Endothelial cell of umbilical vein (primary cell): ENCODE measurements at regions not wholly inside any gene's neighbourhood (a gene's known extent, or its start where the extent isn't known, plus 50 kb on each side); places are given as distances from the start of the nearest gene placed in this dataset.
"Not testable (repeated sequence)": the region's sequence is repeated elsewhere in the genome, so short reads cannot be mapped to it uniquely, and the experiment has no call there.

Experiments
- BruUV-seq: library from RNA; stranded (reverse); fragments of 400-500 nt; replicated peaks from 2 replicates; lab custom pipeline; 2021; lab: Mats Ljungman, UMichigan
- CTCF ChIA-PET: fragments of 300-600, 350-600 bp; sonication (Branson Sonifier 250); formaldehyde crosslinking; loops from one replicate; lab custom pipeline; 2021; ENCODE audit warnings: antibody characterized with exemption, inconsistent platforms; lab: Charles Lee
- POLR2A ChIA-PET: fragments of 300-600, 350-600 bp; sonication (Branson Sonifier 250); formaldehyde crosslinking; loops from one replicate; lab custom pipeline; 2021; ENCODE audit warnings: antibody characterized with exemption, inconsistent platforms; lab: Charles Lee
- DNase-seq: peaks from one replicate; pipeline ENCODE4 v3.0.0-alpha.2; 2011; ENCODE audit warnings: low read depth, low spot score
- FAIRE-seq: peaks from 2 replicates; lab custom pipeline; 2011; peaks lifted over from hg19 to GRCh38; lab: Jason Lieb, UNC
- H2AFZ ChIP-seq: 2 replicates; pipeline ENCODE4 v1.6.0; 2012; ENCODE audit warnings: low read depth, low read length, control low read depth, inconsistent platforms
- H3K27ac ChIP-seq: 2 replicates; pipeline ENCODE4 v1.5.1; 2011; ENCODE audit warnings: low read depth, mild to moderate bottlenecking, control low read depth, low read length, moderate library complexity; ENCODE audit not compliant: insufficient read depth
- H3K27me3 ChIP-seq, 2 experiments: 2 replicates each; pipeline versions ENCODE4 v1.6.0 to v1.6.1; 2011; ENCODE audit warnings: low read length in 2 of 2, mixed read lengths in 1 of 2; ENCODE audit not compliant: control insufficient read depth in 2 of 2, insufficient read depth in 2 of 2
- H3K36me3 ChIP-seq, 2 experiments: 2 replicates in 1 of 2; 3 replicates in 1 of 2; pipeline ENCODE4 v1.5.1; 2011; ENCODE audit warnings: low read length in 2 of 2, mild to moderate bottlenecking in 1 of 2, moderate library complexity in 1 of 2; ENCODE audit not compliant: control insufficient read depth in 2 of 2, insufficient read depth in 2 of 2; ENCODE audit errors: extremely low read depth in 1 of 2
- H3K4me1 ChIP-seq: 3 replicates; pipeline ENCODE4 v1.5.1; 2011; ENCODE audit warnings: mild to moderate bottlenecking, low read length; ENCODE audit not compliant: control insufficient read depth, insufficient read depth; ENCODE audit errors: extremely low read depth
- H3K4me2 ChIP-seq: 2 replicates; pipeline ENCODE4 v1.6.1; 2011; ENCODE audit warnings: low read length, control low read depth, mixed read lengths; ENCODE audit not compliant: insufficient read depth
- H3K4me3 ChIP-seq, 3 experiments: fragments of 200-600 bp in 1 of 3; sonication (generic), shearing (Covaris generic) in 1 of 3; replicated peaks in 1 of 3; 2 replicates each; pipeline ENCODE4 v1.5.1; 2011 to 2016; ENCODE audit warnings: control low read depth in 3 of 3, low read length in 3 of 3, mild to moderate bottlenecking in 2 of 3, inconsistent platforms in 1 of 3, low read depth in 1 of 3, moderate library complexity in 1 of 3; ENCODE audit not compliant: insufficient read depth in 1 of 3
- H3K79me2 ChIP-seq: 2 replicates; pipeline ENCODE4 v1.6.0; 2012; ENCODE audit warnings: low read length, inconsistent platforms; ENCODE audit not compliant: control insufficient read depth, insufficient read depth
- H3K9ac ChIP-seq: replicated peaks from 2 replicates; pipeline ENCODE3; 2011; ENCODE audit warnings: low read length, control low read depth; ENCODE audit not compliant: insufficient read depth; ENCODE audit errors: extremely low read depth
- H3K9me1 ChIP-seq: replicated peaks from 3 replicates; pipeline ENCODE4 v1.6.0; 2011; ENCODE audit warnings: mild to moderate bottlenecking, low read length; ENCODE audit not compliant: control insufficient read depth, insufficient read depth; ENCODE audit errors: extremely low read depth
- H3K9me3 ChIP-seq: replicated peaks from 2 replicates; pipeline ENCODE4 v1.5.1; 2012; ENCODE audit warnings: low read length, inconsistent platforms; ENCODE audit not compliant: control insufficient read depth, insufficient read depth
- H4K20me1 ChIP-seq: replicated peaks from 2 replicates; pipeline ENCODE3; 2011; ENCODE audit warnings: mild to moderate bottlenecking, low read length; ENCODE audit not compliant: control insufficient read depth, insufficient read depth; ENCODE audit errors: extremely low read depth
- EZH2 ChIP-seq: IDR thresholded peaks from 2 replicates; pipeline ENCODE4 v1.6.1; 2012; ENCODE audit warnings: borderline replicate concordance, low read depth, mild to moderate bottlenecking, moderate library complexity, low read length, inconsistent platforms; ENCODE audit not compliant: severe bottlenecking
- FOS ChIP-seq: IDR thresholded peaks from 2 replicates; pipeline ENCODE4 v1.6.1; 2011; ENCODE audit warnings: mild to moderate bottlenecking, low read length, moderate library complexity, borderline replicate concordance; ENCODE audit not compliant: insufficient read depth
- GATA2 ChIP-seq: IDR thresholded peaks from 2 replicates; pipeline ENCODE4 v1.7.0; 2011; ENCODE audit warnings: low read depth, mild to moderate bottlenecking, moderate library complexity, mixed read lengths, low read length; ENCODE audit not compliant: insufficient read length, insufficient read depth
- JUN ChIP-seq: IDR thresholded peaks from 2 replicates; pipeline ENCODE4 v1.6.1; 2011; ENCODE audit warnings: borderline replicate concordance, low read depth; ENCODE audit not compliant: insufficient read length, insufficient read depth
- POLR2A ChIP-seq: IDR thresholded peaks from 2 replicates; pipeline ENCODE4 v1.6.1; 2012; ENCODE audit warnings: low read depth, mild to moderate bottlenecking, control low read depth, low read length
- POLR2AphosphoS5 ChIP-seq: IDR thresholded peaks from 2 replicates; pipeline ENCODE4 v1.6.1; 2012; ENCODE audit warnings: low read depth, mild to moderate bottlenecking, control low read depth, low read length, moderate library complexity; ENCODE audit not compliant: insufficient read depth
- dilution Hi-C: fragments of 300-500 bp; cut with MboI; formaldehyde crosslinking; loops from one replicate; pipeline ENCODE4 v1.15.0; 2019; ENCODE audit warnings: low sequenced_read_pairs; ENCODE audit not compliant: extremely low pct_ligation_motif_present
- intact Hi-C: fragments of 100-400 bp; cut with micrococcal nuclease; formaldehyde crosslinking; loops from one replicate; pipeline ENCODE4 v1.10.0; 2022
- TF ChIP-seq, protein P1 (sequence below), 2 donors: IDR thresholded peaks; 1 replicate in 1 of 2; 2 replicates in 1 of 2; pipeline ENCODE4 v1.5.1; 2011; ENCODE audit warnings: low read length in 2 of 2, mild to moderate bottlenecking in 2 of 2, moderate library complexity in 2 of 2, control low read depth in 1 of 2, inconsistent platforms in 1 of 2, low read depth in 1 of 2; ENCODE audit not compliant: insufficient read depth in 1 of 2; ENCODE audit errors: extremely low read depth in 1 of 2
- TF ChIP-seq, protein P2 (sequence below): IDR thresholded peaks from 2 replicates; pipeline ENCODE4 v1.6.1; 2011; ENCODE audit not compliant: insufficient read depth, insufficient read length

DNA sequence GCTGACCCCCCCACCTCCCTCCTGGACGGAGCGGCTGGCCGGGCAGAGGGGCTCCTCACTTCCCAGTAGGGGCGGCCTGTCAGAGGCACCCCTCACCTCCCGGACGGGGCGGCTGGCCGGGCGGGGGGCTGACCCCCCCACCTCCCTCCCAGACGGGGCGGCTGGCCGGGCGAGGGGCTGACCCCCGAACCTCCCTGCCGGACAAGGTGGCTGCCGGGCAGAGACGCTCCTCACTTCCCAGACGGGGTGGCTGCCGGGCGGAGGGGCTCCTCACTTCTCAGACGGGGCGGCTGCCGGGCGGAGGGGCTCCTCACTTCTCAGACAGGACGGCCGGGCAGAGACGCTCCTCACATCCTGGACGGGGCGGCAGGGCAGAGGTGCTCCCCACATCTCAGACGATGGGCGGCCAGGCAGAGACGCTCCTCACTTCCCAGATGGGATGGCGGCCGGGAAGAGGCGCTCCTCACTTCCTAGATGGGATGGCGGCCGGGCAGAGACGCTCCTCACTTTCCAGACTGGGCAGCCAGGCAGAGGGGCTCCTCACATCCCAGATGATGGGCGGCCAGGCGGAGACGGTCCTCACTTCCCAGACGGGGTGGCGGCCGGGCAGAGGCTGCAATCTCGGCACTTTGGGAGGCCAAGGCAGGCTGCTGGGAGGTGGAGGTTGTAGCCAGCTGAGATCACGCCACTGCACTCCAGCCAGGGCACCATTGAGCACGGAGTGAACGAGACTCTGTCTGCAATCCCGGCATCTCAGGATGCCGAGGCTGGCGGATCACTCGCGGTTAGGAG, 66.2 kb upstream of the PAPPA2 start:
- H3K27me3 ChIP-seq, H3K79me2 ChIP-seq, H3K4me1 ChIP-seq, H3K9ac ChIP-seq, POLR2A ChIA-PET, H3K9me3 ChIP-seq, FAIRE-seq, H3K27ac ChIP-seq, H3K4me3 ChIP-seq, BruUV-seq, intact Hi-C loops, H3K4me2 ChIP-seq, CTCF ChIA-PET, H3K9me1 ChIP-seq, DNase-seq, dilution Hi-C loops, H4K20me1 ChIP-seq, H2AFZ ChIP-seq, H3K36me3 ChIP-seq: not testable (repeated sequence)

DNA sequence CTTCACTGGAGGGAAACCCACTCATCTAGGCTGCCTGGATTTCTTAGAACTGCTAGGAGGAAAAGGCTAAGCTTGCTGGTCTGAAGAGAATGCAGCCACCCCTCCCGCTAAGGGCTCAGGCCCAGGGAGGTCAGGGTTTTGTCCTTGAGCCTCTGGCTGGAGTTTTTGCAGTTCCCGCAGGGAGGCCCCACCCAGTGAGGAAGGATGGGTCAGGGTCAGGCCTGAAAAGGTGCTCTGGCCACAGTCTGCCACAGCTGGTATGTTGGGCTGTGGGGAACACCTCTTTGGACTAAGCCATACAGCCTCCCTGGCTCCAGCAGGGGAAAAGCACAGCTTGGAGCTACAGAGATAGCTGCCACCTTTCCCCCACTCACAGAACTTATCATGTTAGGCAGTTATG, 71.4 kb upstream of the PAPPA2 start:
- no peak for FAIRE-seq
- dilution Hi-C loops = no loop called here
- Histone ChIP-seq H3K36me3 (no peaks in the 10 kb centered on the region), H3K9ac (no peak overlapping the region), H2AFZ (no peak overlapping the region), H3K27ac (no peak overlapping the region), H3K27me3 (no peaks in the 10 kb centered on the region), H3K4me1 (no peaks in the 10 kb centered on the region), H3K9me3 (no peaks in the 10 kb centered on the region), H4K20me1 (no peaks in the 10 kb centered on the region), H3K79me2 (no peaks in the 10 kb centered on the region), H3K4me3 (no peak overlapping the region), H3K4me2 (no peak overlapping the region), H3K9me1 (no peaks in the 10 kb centered on the region)
- ChIA-PET CTCF (no interaction called here), POLR2A (no interaction called here)
- intact Hi-C loops = no loop called here
- DNase-seq = no peak
- TF ChIP-seq JUN (no peak), GATA2 (no peak), POLR2AphosphoS5 (no peak), FOS (no peak), POLR2A (no peak), EZH2 (no peak)
- TF ChIP-seq, protein P1, sequence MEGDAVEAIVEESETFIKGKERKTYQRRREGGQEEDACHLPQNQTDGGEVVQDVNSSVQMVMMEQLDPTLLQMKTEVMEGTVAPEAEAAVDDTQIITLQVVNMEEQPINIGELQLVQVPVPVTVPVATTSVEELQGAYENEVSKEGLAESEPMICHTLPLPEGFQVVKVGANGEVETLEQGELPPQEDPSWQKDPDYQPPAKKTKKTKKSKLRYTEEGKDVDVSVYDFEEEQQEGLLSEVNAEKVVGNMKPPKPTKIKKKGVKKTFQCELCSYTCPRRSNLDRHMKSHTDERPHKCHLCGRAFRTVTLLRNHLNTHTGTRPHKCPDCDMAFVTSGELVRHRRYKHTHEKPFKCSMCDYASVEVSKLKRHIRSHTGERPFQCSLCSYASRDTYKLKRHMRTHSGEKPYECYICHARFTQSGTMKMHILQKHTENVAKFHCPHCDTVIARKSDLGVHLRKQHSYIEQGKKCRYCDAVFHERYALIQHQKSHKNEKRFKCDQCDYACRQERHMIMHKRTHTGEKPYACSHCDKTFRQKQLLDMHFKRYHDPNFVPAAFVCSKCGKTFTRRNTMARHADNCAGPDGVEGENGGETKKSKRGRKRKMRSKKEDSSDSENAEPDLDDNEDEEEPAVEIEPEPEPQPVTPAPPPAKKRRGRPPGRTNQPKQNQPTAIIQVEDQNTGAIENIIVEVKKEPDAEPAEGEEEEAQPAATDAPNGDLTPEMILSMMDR (IDR thresholded peaks at IDR 0.05; ENCODE audit: extremely low read depth in 1 of 2, insufficient read depth in 1 of 2, low read depth in 1 of 2, low read length in 2 of 2) = no peak
- TF ChIP-seq, protein P2, sequence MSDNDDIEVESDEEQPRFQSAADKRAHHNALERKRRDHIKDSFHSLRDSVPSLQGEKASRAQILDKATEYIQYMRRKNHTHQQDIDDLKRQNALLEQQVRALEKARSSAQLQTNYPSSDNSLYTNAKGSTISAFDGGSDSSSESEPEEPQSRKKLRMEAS = no peak
- BruUV-seq = no TSS peak
